ENCODE measurements at regions not wholly inside any gene's neighbourhood (a gene's known extent, or its start where the extent isn't known, plus 50 kb on each side); places are given as distances from the start of the nearest gene placed in this dataset.

- TF ChIP-seq CTCF (conservative IDR thresholded peaks at IDR 0.05 in 1 of 2, IDR thresholded peaks at IDR 0.05 in 1 of 2; ENCODE audit: extremely low read depth in 1 of 2, insufficient read depth in 1 of 2, low read depth in 1 of 2, low read length in 2 of 2) (no peak), EZH2 (IDR thresholded peaks at IDR 0.05; ENCODE audit: borderline replicate concordance, low read length) (no peak)
Measured at GRCh38 chr15:77865106-77865610, 212.4 kb downstream of the TBC1D2B start.
